A549 (cell line): ENCODE measurements at regions not wholly inside any gene's neighbourhood (a gene's known extent, or its start where the extent isn't known, plus 50 kb on each side); places are given as distances from the start of the nearest gene placed in this dataset.

ENCODE experiments used
- ATOH8 ChIP-seq: fragments of 250-450 bp; sonication (Bioruptor Pico); IDR thresholded peaks from 2 replicates; pipeline ENCODE4 v1.5.0; 2020; ENCODE audit warnings: low read depth, mild to moderate bottlenecking, moderate library complexity
- EHMT2 ChIP-seq: fragments of 200-600 bp; sonication (generic); IDR thresholded peaks from 2 replicates; pipeline ENCODE4 v1.6.1; 2016; ENCODE audit warnings: antibody characterized with exemption, low read depth, mild to moderate bottlenecking, moderate library complexity
- EP300 ChIP-seq, 2 experiments: fragments of >200 bp; sonication (Bioruptor Twin); formaldehyde crosslinking; IDR thresholded peaks; 2 replicates in 1 of 2; 3 replicates in 1 of 2; pipeline ENCODE4 v1.6.1; 2016 to 2017
- GATA3 ChIP-seq: IDR thresholded peaks from 2 replicates; pipeline ENCODE4 v1.6.1; 2012; ENCODE audit warnings: borderline replicate concordance
- HOXA7 ChIP-seq: fragments of 250-450 bp; sonication (Bioruptor Pico); IDR thresholded peaks from 2 replicates; pipeline ENCODE4 v1.5.0; 2020; ENCODE audit warnings: mild to moderate bottlenecking, moderate library complexity
- MAFK ChIP-seq: fragments of 450-650 bp; IDR thresholded peaks from 2 replicates; pipeline ENCODE4 v1.6.1; 2014; ENCODE audit not compliant: partially characterized antibody
- MAX ChIP-seq: IDR thresholded peaks from 2 replicates; pipeline ENCODE4 v1.6.1; 2012
- MAZ ChIP-seq: fragments of 150-350 bp; IDR thresholded peaks from 2 replicates; pipeline ENCODE4 v1.6.1; 2014; ENCODE audit warnings: antibody characterized with exemption, low read depth, low read length, borderline replicate concordance
- MYC ChIP-seq: IDR thresholded peaks from 2 replicates; pipeline ENCODE4 v1.6.1; 2012; ENCODE audit warnings: mild to moderate bottlenecking, inconsistent platforms, low read length, improper control_type of control experiment, borderline replicate concordance
- POLR2A ChIP-seq: IDR thresholded peaks from 2 replicates; pipeline ENCODE4 v1.6.1; 2012; ENCODE audit warnings: mild to moderate bottlenecking, low read length
- REST ChIP-seq: fragments of 200-600 bp; sonication (generic); IDR thresholded peaks from 2 replicates; pipeline ENCODE4 v1.6.1; 2016; ENCODE audit warnings: antibody characterized with exemption, mild to moderate bottlenecking, moderate library complexity
- RNF2 ChIP-seq: fragments of 200-600 bp; sonication (generic); IDR thresholded peaks from 2 replicates; pipeline ENCODE4 v1.6.1; 2016; ENCODE audit warnings: low read depth, mild to moderate bottlenecking, antibody characterized with exemption, moderate library complexity, borderline replicate concordance
- TF ChIP-seq, protein P1 (sequence below): fragments of >200 bp; sonication (Bioruptor Twin); formaldehyde crosslinking; IDR thresholded peaks from 3 replicates; pipeline ENCODE4 v1.5.1; 2016

- TF ChIP-seq ATOH8, result no peak
- no peak for TF ChIP-seq HOXA7 (CRISPR knock-in tag)
- TF ChIP-seq, protein P1, sequence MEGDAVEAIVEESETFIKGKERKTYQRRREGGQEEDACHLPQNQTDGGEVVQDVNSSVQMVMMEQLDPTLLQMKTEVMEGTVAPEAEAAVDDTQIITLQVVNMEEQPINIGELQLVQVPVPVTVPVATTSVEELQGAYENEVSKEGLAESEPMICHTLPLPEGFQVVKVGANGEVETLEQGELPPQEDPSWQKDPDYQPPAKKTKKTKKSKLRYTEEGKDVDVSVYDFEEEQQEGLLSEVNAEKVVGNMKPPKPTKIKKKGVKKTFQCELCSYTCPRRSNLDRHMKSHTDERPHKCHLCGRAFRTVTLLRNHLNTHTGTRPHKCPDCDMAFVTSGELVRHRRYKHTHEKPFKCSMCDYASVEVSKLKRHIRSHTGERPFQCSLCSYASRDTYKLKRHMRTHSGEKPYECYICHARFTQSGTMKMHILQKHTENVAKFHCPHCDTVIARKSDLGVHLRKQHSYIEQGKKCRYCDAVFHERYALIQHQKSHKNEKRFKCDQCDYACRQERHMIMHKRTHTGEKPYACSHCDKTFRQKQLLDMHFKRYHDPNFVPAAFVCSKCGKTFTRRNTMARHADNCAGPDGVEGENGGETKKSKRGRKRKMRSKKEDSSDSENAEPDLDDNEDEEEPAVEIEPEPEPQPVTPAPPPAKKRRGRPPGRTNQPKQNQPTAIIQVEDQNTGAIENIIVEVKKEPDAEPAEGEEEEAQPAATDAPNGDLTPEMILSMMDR, result no peak
- no peak for TF ChIP-seq REST
- no peak for TF ChIP-seq EHMT2
- TF ChIP-seq MAFK, result no peak
- no peak for TF ChIP-seq EP300 (IDR thresholded peaks at IDR 0.05)
- no peak for TF ChIP-seq POLR2A
- no peak for TF ChIP-seq RNF2
- no peak for TF ChIP-seq MAZ
- TF ChIP-seq MAX, result no peak
- no peak for TF ChIP-seq GATA3
- TF ChIP-seq MYC, result no peak
Measured at GRCh38 chr1:31127266-31127665, 61.7 kb upstream of the PUM1 start.
